HCT116 (cell line): ENCODE measurements at regions not wholly inside any gene's neighbourhood (a gene's known extent, or its start where the extent isn't known, plus 50 kb on each side); places are given as distances from the start of the nearest gene placed in this dataset.

Experiments
- ATAC-seq: fragments of 200-7000 bp; cut with Tn5 transposase; 2 replicates; pipeline ENCODE4 v1.9.1; 2020; ENCODE audit warnings: mild to moderate bottlenecking, moderate library complexity
- BruUV-seq: library from RNA; stranded (reverse); fragments of 400-500 nt; replicated peaks from 2 replicates; lab custom pipeline; 2021; lab: Mats Ljungman, UMichigan
- CTCF ChIA-PET: fragments of 300-600 bp; sonication (Branson Sonifier 250); formaldehyde crosslinking; loops from one replicate; lab custom pipeline; 2021; ENCODE audit warnings: antibody characterized with exemption; lab: Charles Lee
- POLR2A ChIA-PET: fragments of 300-600, 350-600 bp; sonication (Branson Sonifier 250); formaldehyde crosslinking; loops from one replicate; lab custom pipeline; 2021; ENCODE audit warnings: antibody characterized with exemption; lab: Charles Lee
- RAD21 ChIA-PET, 2 experiments: fragments of 300-600 bp; sonication (Branson Sonifier 250); formaldehyde crosslinking; loops; one replicate each; lab custom pipeline; 2023; ENCODE audit warnings: low total read pairs in 2 of 2; ENCODE audit not compliant: uncharacterized antibody in 2 of 2, unreplicated experiment in 2 of 2, low non-redundant PET in 1 of 2; lab: Charles Lee
- DNase-seq: peaks from one replicate; pipeline ENCODE4 v3.0.0-alpha.2; 2010; ENCODE audit warnings: low read depth, low spot score
- H2AFZ ChIP-seq: fragments of 200-600 bp; shearing (Covaris generic), sonication (generic); 2 replicates; pipeline ENCODE4 v1.6.1; 2017; ENCODE audit warnings: low read depth, mixed run types, mixed read lengths, antibody characterized with exemption, low read length; ENCODE audit not compliant: poor library complexity, severe bottlenecking
- H3K27ac ChIP-seq: 2 replicates; pipeline ENCODE4 v1.5.1; 2012; ENCODE audit warnings: low read depth, low read length
- H3K27me3 ChIP-seq: fragments of 200-600 bp; sonication (generic); 2 replicates; pipeline ENCODE4 v1.6.1; 2016; ENCODE audit warnings: mixed run types, low read length, mixed read lengths; ENCODE audit not compliant: insufficient read depth
- H3K36me3 ChIP-seq, 2 experiments: fragments of 200-500 bp in 1 of 2; fragments of 200-600 bp in 1 of 2; sonication (Bioruptor generic) in 1 of 2; sonication (generic) in 1 of 2; 2 replicates each; pipeline versions ENCODE4 v1.5.1 to v1.6.1; 2014 to 2016; ENCODE audit warnings: low read length in 2 of 2, inconsistent platforms in 1 of 2, mixed read lengths in 1 of 2, mixed run types in 1 of 2; ENCODE audit not compliant: insufficient read depth in 2 of 2, control insufficient read depth in 1 of 2
- H3K4me1 ChIP-seq, 2 experiments: fragments of 200-600 bp in 1 of 2; sonication (generic) in 1 of 2; 2 replicates each; pipeline versions ENCODE4 v1.5.1 to v1.6.1; 2012 to 2017; ENCODE audit warnings: low read length in 2 of 2, inconsistent platforms in 1 of 2, mild to moderate bottlenecking in 1 of 2, mixed read lengths in 1 of 2, mixed run types in 1 of 2, moderate library complexity in 1 of 2; ENCODE audit not compliant: insufficient read depth in 2 of 2, control insufficient read depth in 1 of 2
- H3K4me2 ChIP-seq: fragments of 200-600 bp; sonication (generic); 2 replicates; pipeline ENCODE4 v1.6.1; 2017; ENCODE audit warnings: mixed run types, low read length, mixed read lengths
- H3K4me3 ChIP-seq, 2 experiments: fragments of 200-600 bp in 1 of 2; sonication (generic) in 1 of 2; replicated peaks in 1 of 2; 2 replicates each; pipeline ENCODE4 v1.5.1; 2011 to 2016; ENCODE audit warnings: low read length in 2 of 2, control low read depth in 1 of 2, low read depth in 1 of 2, mild to moderate bottlenecking in 1 of 2, mixed read lengths in 1 of 2, mixed run types in 1 of 2
- H3K79me2 ChIP-seq: fragments of 200-600 bp; sonication (generic); 2 replicates; pipeline ENCODE4 v1.6.1; 2017; ENCODE audit warnings: mild to moderate bottlenecking, mixed run types, low read length, moderate library complexity, mixed read lengths; ENCODE audit not compliant: insufficient read depth
- H3K9ac ChIP-seq: fragments of 200-600 bp; sonication (generic); 2 replicates; pipeline ENCODE4 v1.6.1; 2016; ENCODE audit warnings: low read length, mixed read lengths
- H3K9me2 ChIP-seq: fragments of 200-600 bp; sonication (generic), shearing (Covaris generic); 2 replicates; pipeline ENCODE4 v1.6.1; 2017; ENCODE audit warnings: mixed run types, mild to moderate bottlenecking, moderate library complexity; ENCODE audit not compliant: insufficient read depth
- H3K9me3 ChIP-seq, 2 experiments: fragments of 200-500 bp in 1 of 2; fragments of 200-600 bp in 1 of 2; sonication (Bioruptor generic) in 1 of 2; sonication (generic) in 1 of 2; 2 replicates each; pipeline ENCODE4 v1.6.1; 2014 to 2017; ENCODE audit warnings: low read length in 2 of 2, mixed read lengths in 2 of 2, inconsistent platforms in 1 of 2, low read depth in 1 of 2, mild to moderate bottlenecking in 1 of 2, mixed run types in 1 of 2, moderate library complexity in 1 of 2; ENCODE audit not compliant: control insufficient read depth in 1 of 2, insufficient read depth in 1 of 2
- H4K20me1 ChIP-seq: fragments of 200-600 bp; sonication (generic), shearing (Covaris generic); 2 replicates; pipeline ENCODE4 v1.6.1; 2017; ENCODE audit warnings: mixed run types, mild to moderate bottlenecking, moderate library complexity; ENCODE audit not compliant: insufficient read depth
- CBX3 ChIP-seq: IDR thresholded peaks from 2 replicates; pipeline ENCODE4 v1.6.1; 2012; ENCODE audit warnings: low read depth
- CEBPB ChIP-seq: IDR thresholded peaks from 2 replicates; pipeline ENCODE4 v1.6.1; 2012; ENCODE audit warnings: low read depth
- ELF1 ChIP-seq: IDR thresholded peaks from 2 replicates; pipeline ENCODE4 v1.6.1; 2012; ENCODE audit warnings: low read depth, borderline replicate concordance
- EZH2phosphoT487 ChIP-seq: fragments of 200-600 bp; IDR thresholded peaks from 2 replicates; pipeline ENCODE4 v1.6.1; 2018; ENCODE audit warnings: antibody characterized with exemption, borderline replicate concordance
- FOSL1 ChIP-seq: IDR thresholded peaks from 2 replicates; pipeline ENCODE4 v1.6.1; 2012; ENCODE audit warnings: low read depth
- JUND ChIP-seq: IDR thresholded peaks from 2 replicates; pipeline ENCODE4 v1.6.1; 2012
- SIN3A ChIP-seq: IDR thresholded peaks from 2 replicates; pipeline ENCODE4 v1.6.1; 2012; ENCODE audit warnings: low read depth
- SRF ChIP-seq: IDR thresholded peaks from 2 replicates; pipeline ENCODE4 v1.6.1; 2012; ENCODE audit warnings: low read depth
- TCF7L2 ChIP-seq: IDR thresholded peaks from 2 replicates; pipeline ENCODE4 v1.7.0; 2011; ENCODE audit warnings: borderline replicate concordance, inconsistent platforms; ENCODE audit not compliant: insufficient read depth, insufficient read length; ENCODE audit errors: extremely low read depth
- YY1 ChIP-seq: IDR thresholded peaks from 2 replicates; pipeline ENCODE4 v1.6.1; 2011; ENCODE audit warnings: low read length, low read depth, moderate library complexity, mild to moderate bottlenecking; ENCODE audit not compliant: insufficient replicate concordance; ENCODE audit errors: extremely low read depth
- ZFX ChIP-seq: fragments of 450-650 bp; IDR thresholded peaks from 2 replicates; pipeline ENCODE4 v1.6.1; 2017
- intact Hi-C: fragments of 100-400 bp; cut with micrococcal nuclease; formaldehyde crosslinking; loops from 2 replicates; pipeline ENCODE4 v1.10.0; 2022
- TF ChIP-seq, protein P1 (sequence below): IDR thresholded peaks from 2 replicates; pipeline ENCODE4 v1.6.1; 2012
- TF ChIP-seq, protein P2 (sequence below): IDR thresholded peaks from 2 replicates; pipeline ENCODE4 v1.6.1; 2012

DNA sequence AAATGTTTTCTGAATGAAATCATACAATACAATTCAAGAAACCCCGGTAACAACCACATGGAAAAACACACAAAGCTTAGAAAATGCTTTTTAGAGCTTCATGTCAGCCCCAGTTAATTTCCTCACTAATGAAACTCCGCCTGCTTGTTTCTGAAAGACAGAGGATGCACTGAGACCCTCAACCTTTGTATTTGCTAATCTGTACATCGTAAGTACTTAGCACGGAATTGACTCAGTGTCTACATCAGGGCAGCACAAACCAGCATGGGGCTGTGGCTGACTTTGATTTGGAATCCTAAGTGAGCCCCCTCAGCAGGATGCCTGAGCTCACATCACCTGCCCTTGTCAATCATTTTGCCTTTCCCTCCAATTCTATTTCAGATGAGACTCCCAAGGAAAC lies 499.1 kb upstream of the MPDZ start:
- Histone ChIP-seq H4K20me1 (no peaks in the 10 kb centered on the region), H3K27me3 (no peaks in the 10 kb centered on the region), H3K9me3 (no peaks in the 10 kb centered on the region; a peak in 1 of 4 replicates), H3K4me2 (no peak overlapping the region), H3K9ac (no peak overlapping the region), H3K9me2 (no peaks in the 10 kb centered on the region), H3K27ac (no peak overlapping the region), H3K36me3 (no peaks in the 10 kb centered on the region), H3K79me2 (no peaks in the 10 kb centered on the region), H3K4me1 (no peaks in the 10 kb centered on the region), H2AFZ (no peak overlapping the region), H3K4me3 (no peak overlapping the region)
- no TSS peak for BruUV-seq
- ATAC-seq (no peak), DNase-seq (no peak)
- TF ChIP-seq SRF, result no peak
- no peak for TF ChIP-seq YY1
- ChIA-PET CTCF (no interaction called here), RAD21 (no interaction called here), POLR2A (no interaction called here)
- intact Hi-C loops, result no loop called here

DNA sequence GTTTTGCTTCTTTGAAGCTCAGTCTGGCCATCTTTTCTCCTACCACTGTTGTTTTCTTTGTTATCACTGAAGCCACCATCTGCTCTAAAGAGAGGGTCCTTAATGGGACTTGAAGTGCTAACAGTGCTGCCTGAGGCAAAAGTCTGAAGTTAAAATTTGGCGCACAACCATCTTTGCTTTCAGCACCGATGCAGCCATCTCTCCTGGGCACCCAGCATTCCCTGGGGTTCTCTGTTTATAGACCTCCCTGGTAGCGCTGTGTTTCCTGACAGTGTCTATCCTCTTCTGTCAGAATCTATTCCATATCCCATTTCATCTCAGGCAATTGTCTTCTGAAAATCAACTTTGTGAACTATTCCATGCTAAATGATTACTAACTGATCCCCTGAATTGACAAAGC lies 491.5 kb upstream of the MPDZ start:
- CTCF ChIA-PET, result no interaction called here
- RAD21 ChIA-PET, result no interaction called here
- BruUV-seq, result no TSS peak

More for the DNA sequence above, 491.5 kb upstream of the MPDZ start:
- TF ChIP-seq TCF7L2, result no peak
- TF ChIP-seq ZFX, result no peak
- TF ChIP-seq, protein P1, sequence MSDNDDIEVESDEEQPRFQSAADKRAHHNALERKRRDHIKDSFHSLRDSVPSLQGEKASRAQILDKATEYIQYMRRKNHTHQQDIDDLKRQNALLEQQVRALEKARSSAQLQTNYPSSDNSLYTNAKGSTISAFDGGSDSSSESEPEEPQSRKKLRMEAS, result no peak
- no peak for TF ChIP-seq CEBPB
- no peak for TF ChIP-seq CBX3
- no peak for TF ChIP-seq FOSL1
- TF ChIP-seq ELF1, result no peak
- TF ChIP-seq JUND, result no peak
- TF ChIP-seq SIN3A, result no peak
- TF ChIP-seq, protein P2, sequence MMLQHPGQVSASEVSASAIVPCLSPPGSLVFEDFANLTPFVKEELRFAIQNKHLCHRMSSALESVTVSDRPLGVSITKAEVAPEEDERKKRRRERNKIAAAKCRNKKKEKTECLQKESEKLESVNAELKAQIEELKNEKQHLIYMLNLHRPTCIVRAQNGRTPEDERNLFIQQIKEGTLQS, result no peak
- no peak for TF ChIP-seq EZH2phosphoT487
- Histone ChIP-seq H3K36me3 (no peaks in the 10 kb centered on the region), H3K27ac (no peak overlapping the region), H4K20me1 (no peaks in the 10 kb centered on the region), H3K27me3 (no peaks in the 10 kb centered on the region), H3K79me2 (no peaks in the 10 kb centered on the region), H3K4me1 (no peaks in the 10 kb centered on the region), H3K9ac (no peak overlapping the region), H3K4me2 (no peak overlapping the region), H2AFZ (no peak overlapping the region), H3K9me3 (peaks cover 0 to 6% of the 10 kb centered on the region in 2 experiments; a peak in 1 of 4 replicates), H3K9me2 (no peaks in the 10 kb centered on the region), H3K4me3 (no peak overlapping the region)
- ATAC-seq (no peak), DNase-seq (no peak)
- intact Hi-C loops, result no loop called here
- POLR2A ChIA-PET, result no interaction called here
